PC-3 (cell line): ENCODE measurements at regions not wholly inside any gene's neighbourhood (a gene's known extent, or its start where the extent isn't known, plus 50 kb on each side); places are given as distances from the start of the nearest gene placed in this dataset.

Experiments used
- ATAC-seq: fragments of 200-7000 bp; cut with Tn5 transposase; 2 replicates; pipeline ENCODE4 v1.9.1; 2020; ENCODE audit warnings: mild to moderate bottlenecking, moderate library complexity
- BruUV-seq: library from RNA; stranded (reverse); fragments of 400-500 nt; replicated peaks from 2 replicates; lab custom pipeline; 2021; lab: Mats Ljungman, UMichigan
- CTCF ChIA-PET: fragments of 300-600 bp; sonication (Branson Sonifier 250); formaldehyde crosslinking; loops from one replicate; lab custom pipeline; 2022; ENCODE audit warnings: antibody characterized with exemption; lab: Charles Lee
- POLR2A ChIA-PET: fragments of 300-600 bp; sonication (Branson Sonifier 250); formaldehyde crosslinking; loops from one replicate; lab custom pipeline; 2022; ENCODE audit warnings: antibody characterized with exemption; ENCODE audit not compliant: unreplicated experiment; lab: Charles Lee
- DNase-seq: peaks from one replicate; pipeline ENCODE4 v3.0.0-alpha.2; 2015
- H2AFZ ChIP-seq: fragments of 300-600 bp; sonication (generic); 2 replicates; pipeline ENCODE4 v1.6.0; 2016; ENCODE audit warnings: antibody characterized with exemption, low read length
- H3F3A ChIP-seq: fragments of 300-600 bp; sonication (generic); one replicate; pipeline ENCODE4 v1.6.0; 2017; ENCODE audit warnings: antibody characterized with exemption, low read length, control low read depth, mild to moderate bottlenecking; ENCODE audit not compliant: unreplicated experiment
- H3K27ac ChIP-seq: fragments of 300-600 bp; sonication (generic); 2 replicates; pipeline ENCODE4 v1.5.1; 2016; ENCODE audit warnings: mild to moderate bottlenecking, low read length
- H3K27me3 ChIP-seq: fragments of 300-600 bp; sonication (generic); 2 replicates; pipeline ENCODE4 v1.6.1; 2016; ENCODE audit warnings: low read length, mixed read lengths
- H3K36me3 ChIP-seq: fragments of 300-600 bp; sonication (generic); 2 replicates; pipeline ENCODE4 v1.6.1; 2016; ENCODE audit warnings: low read depth, mixed run types, low read length, mixed read lengths
- H3K4me1 ChIP-seq: fragments of 300-600 bp; sonication (generic); 2 replicates; pipeline ENCODE4 v1.5.1; 2016; ENCODE audit warnings: low read length; ENCODE audit not compliant: insufficient read depth
- H3K4me2 ChIP-seq: fragments of 300-600 bp; sonication (generic); 2 replicates; pipeline ENCODE4 v1.6.0; 2016; ENCODE audit warnings: low read length
- H3K4me3 ChIP-seq: fragments of 300-600 bp; sonication (generic); 2 replicates; pipeline ENCODE4 v1.5.1; 2016; ENCODE audit warnings: mild to moderate bottlenecking, low read length, mixed read lengths
- H3K79me2 ChIP-seq: fragments of 300-600 bp; sonication (generic); 2 replicates; pipeline ENCODE4 v1.6.1; 2017; ENCODE audit warnings: low read length, mixed read lengths
- H3K9ac ChIP-seq: fragments of 300-600 bp; sonication (generic); 2 replicates; pipeline ENCODE4 v1.6.0; 2016; ENCODE audit warnings: mild to moderate bottlenecking, low read length
- H3K9me2 ChIP-seq: fragments of 300-600 bp; sonication (generic); replicated peaks from 2 replicates; pipeline ENCODE4 v1.6.1; 2016; ENCODE audit warnings: mixed run types, low read length, mixed read lengths
- H3K9me3 ChIP-seq: fragments of 300-600 bp; sonication (generic); 2 replicates; pipeline ENCODE4 v1.6.1; 2016; ENCODE audit warnings: low read length, mixed read lengths
- H4K20me1 ChIP-seq: fragments of 300-600 bp; sonication (generic); 2 replicates; pipeline ENCODE4 v1.6.1; 2016; ENCODE audit warnings: low read length, mixed read lengths
- CTCF ChIP-seq: fragments of 300-600 bp; sonication (generic); conservative IDR thresholded peaks from 2 replicates; pipeline ENCODE4 v1.5.1; 2017; ENCODE audit warnings: antibody characterized with exemption, low read depth, mild to moderate bottlenecking, low read length
- EZH2 ChIP-seq: fragments of 300-600 bp; sonication (generic); IDR thresholded peaks from one replicate; pipeline ENCODE4 v1.6.1; 2017; ENCODE audit warnings: antibody characterized with exemption, mild to moderate bottlenecking, low read length; ENCODE audit not compliant: unreplicated experiment
- EZH2phosphoT487 ChIP-seq: fragments of 300-600 bp; sonication (generic); IDR thresholded peaks from 2 replicates; pipeline ENCODE4 v1.6.1; 2018; ENCODE audit warnings: mild to moderate bottlenecking, antibody characterized with exemption, low read length, borderline replicate concordance
- intact Hi-C: fragments of 100-400 bp; cut with micrococcal nuclease; formaldehyde crosslinking; loops from 2 replicates; pipeline ENCODE4 v1.9.0; 2023

- Histone ChIP-seq H2AFZ (no peak overlapping the region), H4K20me1 (no peaks in the 10 kb centered on the region), H3K4me3 (no peak overlapping the region), H3K4me2 (no peak overlapping the region), H3K79me2 (no peaks in the 10 kb centered on the region), H3K27me3 (no peaks in the 10 kb centered on the region), H3K36me3 (no peaks in the 10 kb centered on the region), H3K9ac (no peak overlapping the region), H3K9me2 (no peaks in the 10 kb centered on the region; the same call in 1 of the 2 replicates), H3K4me1 (no peaks in the 10 kb centered on the region), H3K27ac (no peak overlapping the region), H3F3A (no peaks in the 10 kb centered on the region), H3K9me3 (no peaks in the 10 kb centered on the region)
- ATAC-seq = no peak
- ChIA-PET POLR2A (interaction anchor here (0.7 kb wide), 2 partner anchors 68 to 150 kb away, joined by 3 read pairs; no protein-coding TSS in a partner anchor), CTCF (interaction anchor here (0.6 kb wide), 1 partner anchor 80 kb away, joined by 3 read pairs; no protein-coding TSS in a partner anchor)
- no peak for DNase-seq
- intact Hi-C loops = no loop called here
- BruUV-seq = no TSS peak
- TF ChIP-seq CTCF (no peak), EZH2phosphoT487 (no peak), EZH2 (no peak)
Observed at GRCh38 chr10:36385693-36386092, 739.7 kb upstream of the ANKRD30A start.

GRCh38 chr10:36383349-36383748 lies 741.3 kb upstream of the FZD8 start:
- Histone ChIP-seq H3K4me1 (no peaks in the 10 kb centered on the region), H2AFZ (no peak overlapping the region), H3K79me2 (no peaks in the 10 kb centered on the region), H3F3A (no peaks in the 10 kb centered on the region), H3K9me3 (no peaks in the 10 kb centered on the region), H3K9ac (no peak overlapping the region), H3K4me3 (no peak overlapping the region), H3K27me3 (no peaks in the 10 kb centered on the region), H3K9me2 (no peaks in the 10 kb centered on the region; the same call in 1 of the 2 replicates), H4K20me1 (no peaks in the 10 kb centered on the region), H3K36me3 (no peaks in the 10 kb centered on the region), H3K27ac (no peak overlapping the region), H3K4me2 (no peak overlapping the region)
- DNase-seq (no peak), ATAC-seq (no peak)
- POLR2A ChIA-PET = interaction anchor here (0.6 kb wide), 1 partner anchor 683 kb away, joined by 3 read pairs; no protein-coding TSS in a partner anchor
- no peak for TF ChIP-seq CTCF
- no peak for TF ChIP-seq EZH2phosphoT487
- no peak for TF ChIP-seq EZH2
- no TSS peak for BruUV-seq
- CTCF ChIA-PET = no interaction called here
- intact Hi-C loops = no loop called here

- no peaks in the 10 kb centered on the region; the same call in 1 of the 2 replicates for H3K9me2 ChIP-seq
- H3K27ac ChIP-seq = no peak overlapping the region
- no peak overlapping the region for H3K4me2 ChIP-seq
- DNase-seq = no peak
- CTCF ChIA-PET = interaction anchor here (0.6 kb wide), 1 partner anchor 819 kb away, joined by 3 read pairs; no protein-coding TSS in a partner anchor
- H4K20me1 ChIP-seq = no peaks in the 10 kb centered on the region
- intact Hi-C loops = no loop called here
- H3K4me1 ChIP-seq = no peaks in the 10 kb centered on the region
- H3K27me3 ChIP-seq = no peaks in the 10 kb centered on the region
- BruUV-seq = no TSS peak
- H3K4me3 ChIP-seq = no peak overlapping the region
- POLR2A ChIA-PET = no interaction called here
- no peak for TF ChIP-seq CTCF
- no peak for TF ChIP-seq EZH2
- no peak for TF ChIP-seq EZH2phosphoT487
- H3K9me3 ChIP-seq = no peaks in the 10 kb centered on the region
- no peak overlapping the region for H2AFZ ChIP-seq
- H3K36me3 ChIP-seq = no peaks in the 10 kb centered on the region
- H3F3A ChIP-seq = no peaks in the 10 kb centered on the region
- H3K79me2 ChIP-seq = no peaks in the 10 kb centered on the region
- no peak; the same call in 1 of the 2 replicates for ATAC-seq
- no peak overlapping the region for H3K9ac ChIP-seq
Observed at GRCh38 chr10:36381748-36382147, 739.7 kb upstream of the FZD8 start.
